ENCODE measurements at regions not wholly inside any gene's neighbourhood (a gene's known extent, or its start where the extent isn't known, plus 50 kb on each side); places are given as distances from the start of the nearest gene placed in this dataset.
"Not testable (repeated sequence)": the region's sequence is repeated elsewhere in the genome, so short reads cannot be mapped to it uniquely, and the experiment has no call there.

DNA sequence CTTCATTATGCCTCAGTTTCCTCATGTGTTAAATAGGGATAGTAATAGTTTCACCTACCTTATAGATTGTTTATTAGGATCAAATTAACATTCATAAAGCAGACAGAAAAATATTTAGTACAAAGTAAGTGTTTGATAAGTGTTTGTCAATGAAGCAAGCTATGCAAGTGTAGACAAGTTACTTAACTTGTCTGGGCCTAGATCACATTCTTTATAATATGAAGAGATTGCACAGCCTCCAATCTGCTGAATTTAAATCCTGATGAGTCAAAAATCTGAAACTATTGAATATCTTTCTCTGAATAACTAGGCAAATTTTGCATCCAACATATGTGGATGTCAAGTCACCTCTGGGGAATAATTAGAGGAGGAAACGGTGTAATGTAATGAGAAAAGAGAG, 170.5 kb downstream of the MZT1 start:
- no peaks in the 10 kb centered on the region for H3K79me2 ChIP-seq (ENCODE audit: control insufficient read depth, insufficient read depth, low read length)
- H3K36me3 ChIP-seq (ENCODE audit: control insufficient read depth, insufficient read depth, low read length), result no peaks in the 10 kb centered on the region
- H3K27ac ChIP-seq (ENCODE audit: insufficient read depth, low read length), result no peak overlapping the region
- no peaks in the 10 kb centered on the region for H4K20me1 ChIP-seq (ENCODE audit: control insufficient read depth, extremely low read depth, insufficient read depth, low read length)
- no peak overlapping the region for H3K9ac ChIP-seq (ENCODE audit: insufficient read depth, low read length)
- no peaks in the 10 kb centered on the region for H3K4me1 ChIP-seq (ENCODE audit: control insufficient read depth, extremely low read depth, insufficient read depth, low read length)
- no peaks in the 10 kb centered on the region for H3K27me3 ChIP-seq (ENCODE audit: control insufficient read depth, insufficient read depth, low read length)
- DNase-seq (ENCODE audit: low read depth in 2 of 2), result no peak
- no peak for TF ChIP-seq EZH2 (IDR thresholded peaks at IDR 0.05; ENCODE audit: low read length, missing control alignments)
- H3K4me3 ChIP-seq (replicated peaks in 1 of 4; ENCODE audit: control extremely low read depth in 1 of 4, insufficient read depth in 1 of 4, low read depth in 3 of 4, low read length in 4 of 4), result no peak overlapping the region
- no peak overlapping the region for H3K4me2 ChIP-seq (ENCODE audit: extremely low read depth, insufficient read depth, low read length)
- no peak overlapping the region for H2AFZ ChIP-seq (ENCODE audit: low read length)
- H3K9me3 ChIP-seq (ENCODE audit: control insufficient read depth, insufficient read depth, low read depth, low read length), result no peaks in the 10 kb centered on the region

DNA sequence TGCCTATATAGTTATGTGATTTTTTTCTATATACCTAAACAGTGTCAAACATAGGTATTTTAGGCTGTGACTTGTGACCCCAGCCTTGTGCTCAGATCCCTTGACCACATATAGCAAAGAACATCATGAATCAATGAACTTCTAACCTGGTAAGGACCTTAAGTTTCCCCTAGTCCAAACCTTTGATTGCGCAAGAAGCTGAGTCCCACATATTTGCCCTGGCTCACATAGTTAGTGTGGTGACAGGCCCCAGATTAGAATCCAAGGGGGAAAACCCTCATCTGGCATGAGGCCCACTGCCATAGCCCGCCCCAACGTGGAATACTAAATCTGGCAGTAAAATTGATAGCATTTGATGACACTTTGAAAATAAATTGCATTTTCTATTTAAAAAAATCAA, 171.8 kb downstream of the MZT1 start:
- no peak overlapping the region for H3K4me2 ChIP-seq (ENCODE audit: extremely low read depth, insufficient read depth, low read length)
- no peaks in the 10 kb centered on the region for H3K9me3 ChIP-seq (ENCODE audit: control insufficient read depth, insufficient read depth, low read depth, low read length)
- no peak overlapping the region for H3K4me3 ChIP-seq (replicated peaks in 1 of 4; ENCODE audit: control extremely low read depth in 1 of 4, insufficient read depth in 1 of 4, low read depth in 3 of 4, low read length in 4 of 4)
- H3K27ac ChIP-seq (ENCODE audit: insufficient read depth, low read length), result no peak overlapping the region
- no peak overlapping the region for H2AFZ ChIP-seq (ENCODE audit: low read length)
- H3K9ac ChIP-seq (ENCODE audit: insufficient read depth, low read length), result no peak overlapping the region
- no peaks in the 10 kb centered on the region for H3K36me3 ChIP-seq (ENCODE audit: control insufficient read depth, insufficient read depth, low read length)
- H3K4me1 ChIP-seq (ENCODE audit: control insufficient read depth, extremely low read depth, insufficient read depth, low read length), result no peaks in the 10 kb centered on the region
- no peak for DNase-seq (ENCODE audit: low read depth in 2 of 2)
- H3K27me3 ChIP-seq (ENCODE audit: control insufficient read depth, insufficient read depth, low read length), result no peaks in the 10 kb centered on the region
- no peaks in the 10 kb centered on the region for H4K20me1 ChIP-seq (ENCODE audit: control insufficient read depth, extremely low read depth, insufficient read depth, low read length)
- H3K79me2 ChIP-seq (ENCODE audit: control insufficient read depth, insufficient read depth, low read length), result no peaks in the 10 kb centered on the region
- no peak for TF ChIP-seq EZH2 (IDR thresholded peaks at IDR 0.05; ENCODE audit: low read length, missing control alignments)
- TF ChIP-seq, protein P1, sequence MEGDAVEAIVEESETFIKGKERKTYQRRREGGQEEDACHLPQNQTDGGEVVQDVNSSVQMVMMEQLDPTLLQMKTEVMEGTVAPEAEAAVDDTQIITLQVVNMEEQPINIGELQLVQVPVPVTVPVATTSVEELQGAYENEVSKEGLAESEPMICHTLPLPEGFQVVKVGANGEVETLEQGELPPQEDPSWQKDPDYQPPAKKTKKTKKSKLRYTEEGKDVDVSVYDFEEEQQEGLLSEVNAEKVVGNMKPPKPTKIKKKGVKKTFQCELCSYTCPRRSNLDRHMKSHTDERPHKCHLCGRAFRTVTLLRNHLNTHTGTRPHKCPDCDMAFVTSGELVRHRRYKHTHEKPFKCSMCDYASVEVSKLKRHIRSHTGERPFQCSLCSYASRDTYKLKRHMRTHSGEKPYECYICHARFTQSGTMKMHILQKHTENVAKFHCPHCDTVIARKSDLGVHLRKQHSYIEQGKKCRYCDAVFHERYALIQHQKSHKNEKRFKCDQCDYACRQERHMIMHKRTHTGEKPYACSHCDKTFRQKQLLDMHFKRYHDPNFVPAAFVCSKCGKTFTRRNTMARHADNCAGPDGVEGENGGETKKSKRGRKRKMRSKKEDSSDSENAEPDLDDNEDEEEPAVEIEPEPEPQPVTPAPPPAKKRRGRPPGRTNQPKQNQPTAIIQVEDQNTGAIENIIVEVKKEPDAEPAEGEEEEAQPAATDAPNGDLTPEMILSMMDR (conservative IDR thresholded peaks at IDR 0.05 in 1 of 2, IDR thresholded peaks at IDR 0.05 in 1 of 2; ENCODE audit: low read depth in 1 of 2, low read length in 2 of 2), result no peak

DNA sequence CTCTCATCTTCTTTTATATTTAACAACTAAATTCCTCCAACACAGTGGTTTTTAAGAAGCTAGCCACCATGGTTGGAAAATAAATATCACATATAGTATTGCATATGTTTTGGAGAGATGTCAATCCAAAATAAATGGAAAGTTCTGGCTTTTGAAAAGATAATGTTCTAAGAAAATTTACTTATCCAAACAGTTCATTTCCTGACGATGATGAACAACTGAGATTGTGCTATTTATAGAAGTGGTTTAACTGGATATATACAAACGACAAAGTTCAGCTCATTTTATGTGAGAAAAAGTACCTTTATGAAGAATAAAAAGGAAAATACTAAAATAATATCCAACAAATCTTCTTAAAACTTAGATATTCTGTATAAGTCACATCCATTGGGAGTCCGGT, 174.7 kb downstream of the MZT1 start:
- no peaks in the 10 kb centered on the region for H3K27me3 ChIP-seq (ENCODE audit: control insufficient read depth, insufficient read depth, low read length)
- no peak overlapping the region for H2AFZ ChIP-seq (ENCODE audit: low read length)
- DNase-seq (ENCODE audit: low read depth in 2 of 2), result peak in 1 of 2 donors; percentile 21
- no peak overlapping the region for H3K4me2 ChIP-seq (ENCODE audit: extremely low read depth, insufficient read depth, low read length)
- H3K27ac ChIP-seq (ENCODE audit: insufficient read depth, low read length), result no peak overlapping the region
- H3K79me2 ChIP-seq (ENCODE audit: control insufficient read depth, insufficient read depth, low read length), result no peaks in the 10 kb centered on the region
- no peak for TF ChIP-seq EZH2 (IDR thresholded peaks at IDR 0.05; ENCODE audit: low read length, missing control alignments)
- TF ChIP-seq, protein P1 (conservative IDR thresholded peaks at IDR 0.05 in 1 of 2, IDR thresholded peaks at IDR 0.05 in 1 of 2; ENCODE audit: low read depth in 1 of 2, low read length in 2 of 2), result no peak
- H3K9ac ChIP-seq (ENCODE audit: insufficient read depth, low read length), result no peak overlapping the region
- no peaks in the 10 kb centered on the region for H3K9me3 ChIP-seq (ENCODE audit: control insufficient read depth, insufficient read depth, low read depth, low read length)
- H3K4me1 ChIP-seq (ENCODE audit: control insufficient read depth, extremely low read depth, insufficient read depth, low read length), result no peaks in the 10 kb centered on the region
- no peaks in the 10 kb centered on the region for H4K20me1 ChIP-seq (ENCODE audit: control insufficient read depth, extremely low read depth, insufficient read depth, low read length)
- no peak overlapping the region for H3K4me3 ChIP-seq (replicated peaks in 1 of 4; ENCODE audit: control extremely low read depth in 1 of 4, insufficient read depth in 1 of 4, low read depth in 3 of 4, low read length in 4 of 4)
- no peaks in the 10 kb centered on the region for H3K36me3 ChIP-seq (ENCODE audit: control insufficient read depth, insufficient read depth, low read length)

DNA sequence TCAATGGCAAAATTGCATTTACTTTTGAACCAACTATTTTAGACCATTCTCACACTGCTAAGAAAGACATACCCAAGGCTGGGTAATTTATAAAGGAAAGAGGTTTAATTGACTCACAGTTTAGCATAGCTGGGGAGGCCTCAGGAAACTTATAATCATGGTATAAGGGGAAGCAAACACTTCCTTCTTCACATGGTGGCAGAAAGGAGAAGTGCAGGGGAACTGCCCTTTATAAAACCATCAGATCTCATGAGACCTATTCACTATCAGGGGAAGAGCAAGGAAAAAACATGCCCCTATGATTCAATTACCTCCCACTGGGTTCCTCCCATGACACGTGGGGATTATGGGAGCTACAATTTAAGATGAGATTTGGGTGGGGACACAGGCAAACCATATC, 181.5 kb downstream of the MZT1 start:
- H4K20me1 ChIP-seq (ENCODE audit: control insufficient read depth, extremely low read depth, insufficient read depth, low read length); H3K4me3 ChIP-seq (replicated peaks in 1 of 4; ENCODE audit: control extremely low read depth in 1 of 4, insufficient read depth in 1 of 4, low read depth in 3 of 4, low read length in 4 of 4); H3K4me2 ChIP-seq (ENCODE audit: extremely low read depth, insufficient read depth, low read length); H3K9me3 ChIP-seq (ENCODE audit: control insufficient read depth, insufficient read depth, low read depth, low read length); H3K36me3 ChIP-seq (ENCODE audit: control insufficient read depth, insufficient read depth, low read length); H3K27me3 ChIP-seq (ENCODE audit: control insufficient read depth, insufficient read depth, low read length); H3K4me1 ChIP-seq (ENCODE audit: control insufficient read depth, extremely low read depth, insufficient read depth, low read length); H2AFZ ChIP-seq (ENCODE audit: low read length); DNase-seq (ENCODE audit: low read depth in 2 of 2); H3K27ac ChIP-seq (ENCODE audit: insufficient read depth, low read length); H3K9ac ChIP-seq (ENCODE audit: insufficient read depth, low read length); H3K79me2 ChIP-seq (ENCODE audit: control insufficient read depth, insufficient read depth, low read length): not testable (repeated sequence)

Measured in fibroblast of lung (primary cell).